Aorta (tissue), 5 donors: ENCODE measurements at regions not wholly inside any gene's neighbourhood (a gene's known extent, or its start where the extent isn't known, plus 50 kb on each side); places are given as distances from the start of the nearest gene placed in this dataset.

ENCODE experiments used
- ATAC-seq: fragments of 200-7000 bp; cut with Tn5 transposase; one replicate; pipeline ENCODE4 v1.9.1; 2022; ENCODE audit warnings: moderate library complexity; ENCODE audit not compliant: low FRiP score
- DNase-seq, 2 donors: peaks; one replicate each; pipeline ENCODE4 v3.0.0-alpha.2; 2020
- H3K27ac ChIP-seq, 2 donors: one replicate each; pipeline ENCODE4 v1.5.1; 2013; ENCODE audit warnings: low read length in 2 of 2, mild to moderate bottlenecking in 2 of 2, moderate library complexity in 2 of 2, control low read depth in 1 of 2, inconsistent platforms in 1 of 2, low read depth in 1 of 2
- H3K27me3 ChIP-seq, 2 donors: one replicate each; pipeline ENCODE4 v1.6.1; 2013; ENCODE audit warnings: control low read depth in 1 of 2, low read length in 1 of 2, mild to moderate bottlenecking in 1 of 2, moderate library complexity in 1 of 2; ENCODE audit not compliant: insufficient read depth in 2 of 2, control insufficient read depth in 1 of 2
- H3K36me3 ChIP-seq, 2 donors: one replicate each; pipeline ENCODE4 v1.6.1; 2013; ENCODE audit warnings: control low read depth in 1 of 2, low read length in 1 of 2, mild to moderate bottlenecking in 1 of 2; ENCODE audit not compliant: insufficient read depth in 2 of 2, control insufficient read depth in 1 of 2
- H3K4me1 ChIP-seq, 2 donors: one replicate each; pipeline ENCODE4 v1.6.1; 2013; ENCODE audit warnings: low read length in 2 of 2, control low read depth in 1 of 2, mild to moderate bottlenecking in 1 of 2, moderate library complexity in 1 of 2; ENCODE audit not compliant: insufficient read depth in 2 of 2, control insufficient read depth in 1 of 2
- H3K4me3 ChIP-seq, 2 donors: one replicate each; pipeline ENCODE4 v1.5.1; 2013; ENCODE audit warnings: low read length in 2 of 2, control low read depth in 1 of 2, mild to moderate bottlenecking in 1 of 2
- H3K9me3 ChIP-seq: one replicate; pipeline ENCODE4 v1.6.1; 2013; ENCODE audit warnings: mild to moderate bottlenecking, low read length; ENCODE audit not compliant: control insufficient read depth
- WGBS, 2 donors: extraction: QIAGEN DNeasy Blood & Tissue Kit; methylation state at CpG; one replicate each; pipeline ENCODE4 v1.1.7; 2013; 5-methylcytosine and 5-hydroxymethylcytosine counted together
- intact Hi-C, 2 donors: fragments of 100-400 bp; cut with DNase I; formaldehyde crosslinking; loops; one replicate each; pipeline versions ENCODE4 v1.14.2 to v1.15.0; 2022
- donor health status: healthy with polysubstance abuse.
- donor health status: Bipolar disorder and iron deficiency.
- donor health status: DM: no; HTN: no; CAD: no.
- donor health status: DM: no; HTN: no; CAD: no.
- donor health status: DM: yes; HTN: yes; CAD: no.

GRCh38 chr20:6420336-6420735 lies 297.5 kb upstream of the FERMT1 start:
- no peaks in the 10 kb centered on the region for H3K27me3 ChIP-seq
- intact Hi-C loops, result no loop called here
- WGBS, 2 donors, result 60 to 80% methylated on average over 1 of the region's 1 CpG
- ATAC-seq (no peak), DNase-seq (no peak)
- H3K27ac ChIP-seq, result no peak overlapping the region
- no peaks in the 10 kb centered on the region for H3K4me1 ChIP-seq
- no peak overlapping the region for H3K4me3 ChIP-seq
- H3K9me3 ChIP-seq, result no peaks in the 10 kb centered on the region
- no peaks in the 10 kb centered on the region for H3K36me3 ChIP-seq

- intact Hi-C loops, result no loop called here
- no peaks in the 10 kb centered on the region for H3K27me3 ChIP-seq
Measured at GRCh38 chr20:6418732-6419131, 295.9 kb upstream of the FERMT1 start.

GRCh38 chr20:6416371-6416770 lies 293.5 kb upstream of the FERMT1 start:
- no peaks in the 10 kb centered on the region for H3K27me3 ChIP-seq
- no peaks in the 10 kb centered on the region for H3K4me1 ChIP-seq
- no peak overlapping the region for H3K4me3 ChIP-seq
- H3K36me3 ChIP-seq, result no peaks in the 10 kb centered on the region
- no peak overlapping the region for H3K27ac ChIP-seq
- H3K9me3 ChIP-seq, result no peaks in the 10 kb centered on the region
- no peak for ATAC-seq
- WGBS, 2 donors, result 52 to 64% methylated on average over 2 of the region's 2 CpGs
- intact Hi-C loops, result no loop called here
- DNase-seq, result no peak

More at GRCh38 chr20:6418732-6419131, 295.9 kb upstream of the FERMT1 start:
- Histone ChIP-seq H3K27ac (no peak overlapping the region), H3K9me3 (no peaks in the 10 kb centered on the region), H3K4me3 (no peak overlapping the region), H3K4me1 (no peaks in the 10 kb centered on the region), H3K36me3 (no peaks in the 10 kb centered on the region)
- ATAC-seq (no peak), DNase-seq (no peak)

- WGBS, 2 donors, result 65 to 78% methylated on average over 2 of the region's 2 CpGs
- Histone ChIP-seq H3K9me3 (no peaks in the 10 kb centered on the region), H3K27me3 (no peaks in the 10 kb centered on the region), H3K4me1 (no peaks in the 10 kb centered on the region), H3K4me3 (no peak overlapping the region), H3K27ac (no peak overlapping the region), H3K36me3 (no peaks in the 10 kb centered on the region)
- DNase-seq (no peak), ATAC-seq (no peak)
- intact Hi-C loops, result no loop called here
Measured at GRCh38 chr20:6411651-6412050, 288.8 kb upstream of the FERMT1 start.

- Histone ChIP-seq H3K27ac (no peak overlapping the region), H3K27me3 (no peaks in the 10 kb centered on the region), H3K36me3 (no peaks in the 10 kb centered on the region), H3K4me3 (no peak overlapping the region), H3K9me3 (no peaks in the 10 kb centered on the region), H3K4me1 (no peaks in the 10 kb centered on the region)
- intact Hi-C loops, result no loop called here
- WGBS, 2 donors, result 70 to 79% methylated on average over 2 of the region's 2 CpGs
- DNase-seq (no peak), ATAC-seq (no peak)
Measured at GRCh38 chr20:6410721-6411120, 287.9 kb upstream of the FERMT1 start.

GRCh38 chr20:6407163-6407562 lies 284.3 kb upstream of the FERMT1 start:
- no peaks in the 10 kb centered on the region for H3K9me3 ChIP-seq
- no peak for DNase-seq
- no peaks in the 10 kb centered on the region for H3K4me1 ChIP-seq
- no peak for ATAC-seq
- intact Hi-C loops, result no loop called here
- no peaks in the 10 kb centered on the region for H3K36me3 ChIP-seq
- H3K27ac ChIP-seq, result no peak overlapping the region
- H3K27me3 ChIP-seq, result no peaks in the 10 kb centered on the region
- WGBS, 2 donors, result 75 to 79% methylated on average over 5 of the region's 5 CpGs
- no peak overlapping the region for H3K4me3 ChIP-seq

GRCh38 chr20:6401893-6402557 lies 279.2 kb upstream of the FERMT1 start:
- peaks cover 0 to 2% of the 10 kb centered on the region in 2 donors for H3K27me3 ChIP-seq
- intact Hi-C loops, result no loop called here
- WGBS, 2 donors, result 27 to 45% methylated on average over 3 of the region's 3 CpGs
- ATAC-seq, result no peak
- no peaks in the 10 kb centered on the region for H3K36me3 ChIP-seq
- H3K4me1 ChIP-seq, result no peaks in the 10 kb centered on the region
- H3K27ac ChIP-seq, result no peak overlapping the region
- H3K9me3 ChIP-seq, result peaks cover 2% of the 10 kb centered on the region
- no peak for DNase-seq
- H3K4me3 ChIP-seq, result no peak overlapping the region

GRCh38 chr20:6397115-6397514 lies 274.3 kb upstream of the FERMT1 start:
- Histone ChIP-seq H3K27ac (no peak overlapping the region), H3K4me3 (no peak overlapping the region), H3K4me1 (no peaks in the 10 kb centered on the region), H3K36me3 (no peaks in the 10 kb centered on the region), H3K27me3 (peaks cover 0 to 2% of the 10 kb centered on the region in 2 donors), H3K9me3 (peaks cover 2% of the 10 kb centered on the region)
- WGBS, 2 donors, result 80 to 94% methylated on average over 2 of the region's 2 CpGs
- ATAC-seq (no peak), DNase-seq (no peak)
- intact Hi-C loops, result no loop called here

- Histone ChIP-seq H3K27ac (no peak overlapping the region), H3K36me3 (no peaks in the 10 kb centered on the region), H3K4me3 (no peak overlapping the region), H3K27me3 (no peaks in the 10 kb centered on the region), H3K9me3 (peaks cover 2% of the 10 kb centered on the region), H3K4me1 (no peaks in the 10 kb centered on the region)
- no peak for ATAC-seq
- DNase-seq, result no peak
- intact Hi-C loops, result no loop called here
- 0 to 32% methylated on average over 2 of the region's 2 CpGs for WGBS, 2 donors
Measured at GRCh38 chr20:6395695-6396094, 272.9 kb upstream of the FERMT1 start.
